OCI-LY7 (cell line): ENCODE measurements at regions not wholly inside any gene's neighbourhood (a gene's known extent, or its start where the extent isn't known, plus 50 kb on each side); places are given as distances from the start of the nearest gene placed in this dataset.
A peak's percentile ranks its signal among the peaks of the same experiment; 100 is the strongest.

Experiments
- BruUV-seq: library from RNA; stranded (reverse); fragments of 400-500 nt; replicated peaks from 2 replicates; lab custom pipeline; 2021; lab: Mats Ljungman, UMichigan
- CTCF ChIA-PET: fragments of 300-600 bp; sonication (Branson Sonifier 250); formaldehyde crosslinking; loops from one replicate; lab custom pipeline; 2022; ENCODE audit warnings: antibody characterized with exemption; ENCODE audit not compliant: unreplicated experiment; lab: Charles Lee
- POLR2A ChIA-PET: fragments of 300-600 bp; sonication (Branson Sonifier 250); formaldehyde crosslinking; loops from one replicate; lab custom pipeline; 2022; ENCODE audit warnings: antibody characterized with exemption; lab: Charles Lee
- DNase-seq: peaks from one replicate; pipeline ENCODE4 v3.0.0-alpha.2; 2015; ENCODE audit warnings: low spot score
- H2AFZ ChIP-seq: fragments of 200-600 bp; sonication (generic), shearing (Covaris generic); 2 replicates; pipeline ENCODE4 v1.6.1; 2014; ENCODE audit warnings: mild to moderate bottlenecking, antibody characterized with exemption, low read length, moderate library complexity
- H3K27ac ChIP-seq: fragments of 200-600 bp; sonication (generic); 2 replicates; pipeline ENCODE4 v1.5.1; 2014; ENCODE audit warnings: mixed run types, low read depth, mild to moderate bottlenecking, moderate library complexity, low read length, inconsistent platforms; ENCODE audit not compliant: poor library complexity, severe bottlenecking
- H3K36me3 ChIP-seq: fragments of 200-600 bp; sonication (generic); 2 replicates; pipeline ENCODE4 v1.6.1; 2014; ENCODE audit warnings: mild to moderate bottlenecking, antibody characterized with exemption, low read length, moderate library complexity, mixed read lengths; ENCODE audit not compliant: insufficient read depth
- H3K4me1 ChIP-seq: fragments of 200-600 bp; sonication (generic); 2 replicates; pipeline ENCODE4 v1.5.1; 2014; ENCODE audit warnings: mild to moderate bottlenecking, low read length; ENCODE audit not compliant: insufficient read depth, poor library complexity, severe bottlenecking
- H3K4me2 ChIP-seq: fragments of 200-600 bp; sonication (generic); 2 replicates; pipeline ENCODE4 v1.6.1; 2014; ENCODE audit warnings: mild to moderate bottlenecking, low read length
- H3K4me3 ChIP-seq: fragments of 200-600 bp; sonication (generic); 2 replicates; pipeline ENCODE4 v1.5.1; 2014; ENCODE audit warnings: mild to moderate bottlenecking, low read depth, low read length; ENCODE audit not compliant: poor library complexity, severe bottlenecking
- H3K79me2 ChIP-seq: fragments of 200-600 bp; sonication (generic); 2 replicates; pipeline ENCODE4 v1.6.1; 2016; ENCODE audit warnings: low read depth, mild to moderate bottlenecking, low read length, moderate library complexity, mixed read lengths; ENCODE audit not compliant: insufficient read depth
- H3K9me2 ChIP-seq: fragments of 200-600 bp; sonication (generic); 2 replicates; pipeline ENCODE4 v1.6.1; 2016; ENCODE audit warnings: mild to moderate bottlenecking, low read length, mixed read lengths; ENCODE audit not compliant: insufficient read depth
- H3K9me3 ChIP-seq: fragments of 200-600 bp; sonication (generic); 2 replicates; pipeline ENCODE4 v1.6.1; 2014; ENCODE audit warnings: mild to moderate bottlenecking, mixed run types, low read length, mixed read lengths
- H4K20me1 ChIP-seq: fragments of 200-600 bp; sonication (generic); 2 replicates; pipeline ENCODE4 v1.6.1; 2014; ENCODE audit warnings: mild to moderate bottlenecking, antibody characterized with exemption, low read length, moderate library complexity, mixed read lengths; ENCODE audit not compliant: insufficient read depth
- EZH2phosphoT487 ChIP-seq: fragments of 200-600 bp; sonication (generic); IDR thresholded peaks from 2 replicates; pipeline ENCODE4 v1.6.1; 2018; ENCODE audit warnings: low read depth, borderline replicate concordance, mild to moderate bottlenecking, mixed run types, antibody characterized with exemption, low read length, moderate library complexity, mixed read lengths
- intact Hi-C: fragments of 100-400 bp; cut with micrococcal nuclease; formaldehyde crosslinking; loops from one replicate; pipeline ENCODE4 v1.10.0; 2022; ENCODE audit not compliant: unreplicated experiment
- TF ChIP-seq, protein P1 (sequence below): fragments of 200-600 bp; sonication (generic); conservative IDR thresholded peaks from 2 replicates; pipeline ENCODE4 v1.5.1; 2014; ENCODE audit warnings: mild to moderate bottlenecking, antibody characterized with exemption, low read length, moderate library complexity, mixed read lengths

GRCh38 chr11:106161775-106162634 lies 84.5 kb downstream of the AASDHPPT start:
- POLR2A ChIA-PET: no interaction called here
- no peak for DNase-seq
- intact Hi-C loops: no loop called here
- Histone ChIP-seq H3K79me2 (no peaks in the 10 kb centered on the region), H3K4me2 (no peak overlapping the region), H3K9me2 (no peaks in the 10 kb centered on the region), H3K36me3 (no peaks in the 10 kb centered on the region), H2AFZ (no peak overlapping the region), H3K4me3 (no peak overlapping the region), H3K9me3 (peaks cover 5% of the 10 kb centered on the region; the same call in 1 of the 2 replicates), H3K27ac (no peak overlapping the region), H3K4me1 (no peaks in the 10 kb centered on the region), H4K20me1 (no peaks in the 10 kb centered on the region)
- TF ChIP-seq, protein P1, sequence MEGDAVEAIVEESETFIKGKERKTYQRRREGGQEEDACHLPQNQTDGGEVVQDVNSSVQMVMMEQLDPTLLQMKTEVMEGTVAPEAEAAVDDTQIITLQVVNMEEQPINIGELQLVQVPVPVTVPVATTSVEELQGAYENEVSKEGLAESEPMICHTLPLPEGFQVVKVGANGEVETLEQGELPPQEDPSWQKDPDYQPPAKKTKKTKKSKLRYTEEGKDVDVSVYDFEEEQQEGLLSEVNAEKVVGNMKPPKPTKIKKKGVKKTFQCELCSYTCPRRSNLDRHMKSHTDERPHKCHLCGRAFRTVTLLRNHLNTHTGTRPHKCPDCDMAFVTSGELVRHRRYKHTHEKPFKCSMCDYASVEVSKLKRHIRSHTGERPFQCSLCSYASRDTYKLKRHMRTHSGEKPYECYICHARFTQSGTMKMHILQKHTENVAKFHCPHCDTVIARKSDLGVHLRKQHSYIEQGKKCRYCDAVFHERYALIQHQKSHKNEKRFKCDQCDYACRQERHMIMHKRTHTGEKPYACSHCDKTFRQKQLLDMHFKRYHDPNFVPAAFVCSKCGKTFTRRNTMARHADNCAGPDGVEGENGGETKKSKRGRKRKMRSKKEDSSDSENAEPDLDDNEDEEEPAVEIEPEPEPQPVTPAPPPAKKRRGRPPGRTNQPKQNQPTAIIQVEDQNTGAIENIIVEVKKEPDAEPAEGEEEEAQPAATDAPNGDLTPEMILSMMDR: no peak
- TF ChIP-seq EZH2phosphoT487: no peak
- CTCF ChIA-PET: no interaction called here
- BruUV-seq: no TSS peak

GRCh38 chr11:106167085-106167484 lies 89.6 kb downstream of the AASDHPPT start:
- intact Hi-C loops: no loop called here
- H3K4me2 ChIP-seq: no peak overlapping the region
- no peaks in the 10 kb centered on the region for H3K4me1 ChIP-seq
- ChIA-PET CTCF (no interaction called here), POLR2A (interaction anchor here (1.2 kb wide), 1 partner anchor 39 kb away, joined by 3 read pairs; no protein-coding TSS in a partner anchor)
- TF ChIP-seq EZH2phosphoT487: no peak
- TF ChIP-seq, protein P1: no peak
- H3K4me3 ChIP-seq: no peak overlapping the region
- H2AFZ ChIP-seq: no peak overlapping the region
- no peaks in the 10 kb centered on the region for H3K36me3 ChIP-seq
- DNase-seq: peak; percentile 6
- no peaks in the 10 kb centered on the region for H4K20me1 ChIP-seq
- no TSS peak for BruUV-seq
- peaks cover 6% of the 10 kb centered on the region; the same call in 1 of the 2 replicates for H3K9me3 ChIP-seq
- H3K27ac ChIP-seq: no peak overlapping the region
- H3K79me2 ChIP-seq: no peaks in the 10 kb centered on the region
- no peaks in the 10 kb centered on the region for H3K9me2 ChIP-seq

DNA sequence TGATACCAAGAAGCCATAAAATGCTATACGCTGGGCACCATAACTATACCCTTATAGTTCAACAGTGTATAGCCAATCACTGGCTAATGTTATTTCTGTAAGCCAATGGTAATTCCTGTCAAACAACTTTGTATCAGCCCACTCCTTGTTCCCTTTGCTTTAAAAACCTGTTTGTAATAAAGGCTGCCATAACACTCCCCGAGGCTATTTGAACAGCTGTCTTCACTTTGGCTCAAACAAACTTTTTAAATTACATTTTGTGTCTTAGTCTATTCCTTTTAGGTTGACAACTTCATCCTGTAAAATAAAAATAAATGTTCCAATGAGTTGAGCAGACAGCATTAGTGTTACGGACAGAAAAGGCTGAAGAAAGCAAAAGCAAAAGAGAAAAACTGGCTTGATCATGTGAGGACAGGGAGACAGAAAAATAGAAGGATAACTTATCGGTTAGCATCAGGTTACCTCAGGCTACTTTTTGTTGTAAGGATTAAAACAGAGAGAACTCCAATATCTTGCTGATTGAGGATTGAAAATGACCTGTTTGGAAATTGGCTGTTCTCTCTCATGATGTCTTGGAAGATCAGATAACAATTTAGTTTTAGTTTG lies 95.0 kb downstream of the AASDHPPT start:
- Histone ChIP-seq H3K4me3 (no peak overlapping the region), H3K9me3 (no peaks in the 10 kb centered on the region), H3K4me1 (no peaks in the 10 kb centered on the region), H3K4me2 (no peak overlapping the region), H3K79me2 (no peaks in the 10 kb centered on the region), H2AFZ (no peak overlapping the region), H3K27ac (no peak overlapping the region), H3K36me3 (no peaks in the 10 kb centered on the region), H4K20me1 (no peaks in the 10 kb centered on the region), H3K9me2 (no peaks in the 10 kb centered on the region)
- TF ChIP-seq, protein P1: no peak
- TF ChIP-seq EZH2phosphoT487: no peak
- BruUV-seq: no TSS peak
- no peak for DNase-seq
- ChIA-PET POLR2A (no interaction called here), CTCF (no interaction called here)
- intact Hi-C loops: no loop called here
